H9 (cell line): ENCODE measurements at regions not wholly inside any gene's neighbourhood (a gene's known extent, or its start where the extent isn't known, plus 50 kb on each side); places are given as distances from the start of the nearest gene placed in this dataset.

Experiments
- DNase-seq: peaks from one replicate; pipeline ENCODE4 v3.0.0-alpha.2; 2017
- H2AFZ ChIP-seq: one replicate; pipeline ENCODE4 v1.6.1; 2013; ENCODE audit warnings: mild to moderate bottlenecking, low read length, control low read depth, moderate library complexity
- H2AK5ac ChIP-seq: 2 replicates; pipeline ENCODE4 v1.6.1; 2013; ENCODE audit warnings: low read length, control low read depth, mixed read lengths; ENCODE audit not compliant: insufficient read length
- H2BK120ac ChIP-seq: one replicate; pipeline ENCODE4 v1.6.1; 2013; ENCODE audit warnings: low read depth, mild to moderate bottlenecking, low read length, control low read depth, inconsistent platforms; ENCODE audit not compliant: poor library complexity, severe bottlenecking
- H2BK12ac ChIP-seq: 2 replicates; pipeline ENCODE4 v1.6.1; 2013; ENCODE audit warnings: low read length, control low read depth, mixed read lengths, low read depth; ENCODE audit not compliant: insufficient read length
- H2BK15ac ChIP-seq: 2 replicates; pipeline ENCODE4 v1.6.1; 2013; ENCODE audit warnings: low read depth, low read length, control low read depth
- H2BK20ac ChIP-seq: one replicate; pipeline ENCODE4 v1.6.1; 2013; ENCODE audit warnings: low read depth, mild to moderate bottlenecking, low read length, control low read depth, inconsistent platforms; ENCODE audit not compliant: poor library complexity, severe bottlenecking
- H2BK5ac ChIP-seq: 2 replicates; pipeline ENCODE4 v1.6.1; 2013; ENCODE audit warnings: low read length, control low read depth, mixed read lengths; ENCODE audit not compliant: insufficient read length
- H3K14ac ChIP-seq: 2 replicates; pipeline ENCODE4 v1.6.1; 2013; ENCODE audit warnings: low read length, control low read depth; ENCODE audit not compliant: insufficient read depth
- H3K18ac ChIP-seq: 2 replicates; pipeline ENCODE4 v1.6.1; 2013; ENCODE audit warnings: low read depth, mild to moderate bottlenecking, mixed read lengths, low read length, control low read depth; ENCODE audit not compliant: insufficient read length
- H3K23ac ChIP-seq: 2 replicates; pipeline ENCODE4 v1.6.1; 2013; ENCODE audit warnings: low read length, control low read depth, mixed read lengths, low read depth; ENCODE audit not compliant: insufficient read length
- H3K23me2 ChIP-seq: 2 replicates; pipeline ENCODE4 v1.6.1; 2013; ENCODE audit warnings: low read depth, mild to moderate bottlenecking, mixed read lengths, low read length, control low read depth; ENCODE audit not compliant: insufficient read length, poor library complexity, severe bottlenecking
- H3K27ac ChIP-seq: 2 replicates; pipeline ENCODE4 v1.5.1; 2013; ENCODE audit warnings: low read length, control low read depth, mixed read lengths, low read depth; ENCODE audit not compliant: insufficient read length
- H3K27me3 ChIP-seq: 2 replicates; pipeline ENCODE4 v1.6.1; 2013; ENCODE audit warnings: low read length, control low read depth, inconsistent platforms; ENCODE audit not compliant: insufficient read depth
- H3K4ac ChIP-seq: 2 replicates; pipeline ENCODE4 v1.6.1; 2013; ENCODE audit warnings: low read depth, mild to moderate bottlenecking, control low read depth, inconsistent platforms, low read length, moderate library complexity
- H3K4me1 ChIP-seq: 2 replicates; pipeline ENCODE4 v1.6.1; 2013; ENCODE audit warnings: low read length, control low read depth, inconsistent platforms; ENCODE audit not compliant: insufficient read depth
- H3K4me2 ChIP-seq: 2 replicates; pipeline ENCODE4 v1.6.1; 2013; ENCODE audit warnings: low read length, control low read depth, mixed read lengths; ENCODE audit not compliant: insufficient read length, insufficient read depth
- H3K56ac ChIP-seq: 2 replicates; pipeline ENCODE4 v1.6.1; 2013; ENCODE audit warnings: low read depth, mild to moderate bottlenecking, mixed read lengths, low read length, control low read depth; ENCODE audit not compliant: insufficient read length
- H3K79me1 ChIP-seq: 2 replicates; pipeline ENCODE4 v1.6.1; 2013; ENCODE audit warnings: low read depth, mild to moderate bottlenecking, moderate library complexity, low read length, control low read depth, inconsistent platforms; ENCODE audit not compliant: insufficient read depth, poor library complexity, severe bottlenecking
- H3K79me2 ChIP-seq: 2 replicates; pipeline ENCODE4 v1.6.1; 2013; ENCODE audit warnings: low read length, control low read depth, inconsistent platforms; ENCODE audit not compliant: insufficient read depth
- H3K9ac ChIP-seq: 2 replicates; pipeline ENCODE4 v1.6.1; 2013; ENCODE audit warnings: low read length, control low read depth, mixed read lengths; ENCODE audit not compliant: insufficient read length; ENCODE audit errors: extremely low read depth
- H3K9me3 ChIP-seq: one replicate; pipeline ENCODE4 v1.6.1; 2013; ENCODE audit warnings: low read depth, low read length, inconsistent platforms; ENCODE audit not compliant: control insufficient read depth
- H3T11ph ChIP-seq: one replicate; pipeline ENCODE4 v1.6.1; 2013; ENCODE audit warnings: mild to moderate bottlenecking, low read length, control low read depth, inconsistent platforms
- H4K20me1 ChIP-seq: one replicate; pipeline ENCODE4 v1.6.1; 2013; ENCODE audit not compliant: control insufficient read depth, insufficient read length, insufficient read depth
- H4K5ac ChIP-seq: 2 replicates; pipeline ENCODE4 v1.6.1; 2013; ENCODE audit warnings: low read depth, mild to moderate bottlenecking, mixed read lengths, low read length, control low read depth; ENCODE audit not compliant: insufficient read length
- H4K8ac ChIP-seq: replicated peaks from 2 replicates; pipeline ENCODE4 v1.6.1; 2013; ENCODE audit warnings: low read length, control low read depth, mixed read lengths, low read depth; ENCODE audit not compliant: insufficient read length
- H4K91ac ChIP-seq: 2 replicates; pipeline ENCODE4 v1.6.1; 2013; ENCODE audit warnings: low read depth, mild to moderate bottlenecking, moderate library complexity, mixed read lengths, low read length, control low read depth; ENCODE audit not compliant: insufficient read length
- H3K27ac Mint-ChIP-seq, 3 experiments: 2 replicates in 2 of 3; 3 replicates in 1 of 3; pipeline ENCODE4 v1.8.0; 2020 to 2021; ENCODE audit warnings: mixed read lengths in 3 of 3, mild to moderate bottlenecking in 1 of 3, moderate library complexity in 1 of 3
- H3K27me3 Mint-ChIP-seq: 2 replicates; pipeline ENCODE4 v1.8.0; 2021; ENCODE audit warnings: low read depth, mild to moderate bottlenecking, moderate library complexity, mixed read lengths
- H3K36me3 Mint-ChIP-seq, 3 experiments: 2 replicates in 2 of 3; 3 replicates in 1 of 3; pipeline ENCODE4 v1.8.0; 2020 to 2021; ENCODE audit warnings: low read depth in 3 of 3, mixed read lengths in 3 of 3; ENCODE audit not compliant: insufficient read depth in 1 of 3
- H3K4me1 Mint-ChIP-seq, 2 experiments: 2 replicates each; pipeline ENCODE4 v1.8.0; 2020; ENCODE audit warnings: mixed read lengths in 2 of 2
- H3K4me3 Mint-ChIP-seq, 2 experiments: 2 replicates in 1 of 2; 3 replicates in 1 of 2; pipeline ENCODE4 v1.8.0; 2020 to 2021; ENCODE audit warnings: mild to moderate bottlenecking in 2 of 2, mixed read lengths in 2 of 2, moderate library complexity in 1 of 2
- H3K9me3 Mint-ChIP-seq, 2 experiments: 2 replicates in 1 of 2; 3 replicates in 1 of 2; pipeline ENCODE4 v1.8.0; 2020; ENCODE audit warnings: mild to moderate bottlenecking in 2 of 2, mixed read lengths in 2 of 2, moderate library complexity in 1 of 2
- CTCF ChIP-seq: fragments of 200-600 bp; sonication (generic); conservative IDR thresholded peaks from 3 replicates; pipeline ENCODE4 v1.8.0; 2021; ENCODE audit warnings: antibody characterized with exemption, mild to moderate bottlenecking
- WGBS: extraction: QIAGEN DNeasy Blood & Tissue Kit; methylation state at CpG from one replicate; pipeline ENCODE4 v1.1.7; 2013; ENCODE audit warnings: missing lambda C conversion rate, low lambda C conversion rate, mixed read lengths; ENCODE audit not compliant: insufficient read length; ENCODE audit errors: extremely low coverage; 5-methylcytosine and 5-hydroxymethylcytosine counted together

GRCh38 chr1:229047161-229047839 lies 223.6 kb upstream of the RAB4A start:
- H4K8ac ChIP-seq: no peak overlapping the region
- H2BK15ac ChIP-seq: no peak overlapping the region
- no peaks in the 10 kb centered on the region for H3K79me2 ChIP-seq
- H3K36me3 Mint-ChIP-seq: peaks cover 0 to 16% (median 2%) of the 10 kb centered on the region in 3 experiments; a peak in 4 of 7 replicates
- H3K27me3 ChIP-seq: no peaks in the 10 kb centered on the region
- no peak overlapping the region for H2AK5ac ChIP-seq
- peaks cover 4% of the 10 kb centered on the region for H3K23me2 ChIP-seq
- no peak overlapping the region for H2BK5ac ChIP-seq
- DNase-seq: no peak
- no peak overlapping the region for H3K4ac ChIP-seq
- no peak overlapping the region for H3T11ph ChIP-seq
- no peak overlapping the region for H3K4me2 ChIP-seq
- no peak overlapping the region for H3K14ac ChIP-seq
- H3K56ac ChIP-seq: no peak overlapping the region
- H3K23ac ChIP-seq: no peak overlapping the region
- no peak overlapping the region for H2BK120ac ChIP-seq
- no peak overlapping the region for H4K5ac ChIP-seq
- peaks cover 13% of the 10 kb centered on the region; the same call in 1 of the 2 replicates for H3K4me1 ChIP-seq
- H3K27ac Mint-ChIP-seq: no peak overlapping the region; a peak in 1 of 7 replicates
- WGBS: no CpG with 5 or more reads among the region's 8 CpGs
- H4K91ac ChIP-seq: no peak overlapping the region
- H3K27ac ChIP-seq: no peak overlapping the region
- H3K18ac ChIP-seq: no peak overlapping the region
- peaks cover 6 to 13% of the 10 kb centered on the region in 2 experiments for H3K9me3 Mint-ChIP-seq
- H3K9ac ChIP-seq: no peak overlapping the region
- H3K9me3 ChIP-seq: no peaks in the 10 kb centered on the region
- H4K20me1 ChIP-seq: no peaks in the 10 kb centered on the region
- H2AFZ ChIP-seq: no peak overlapping the region
- no peaks in the 10 kb centered on the region for H3K79me1 ChIP-seq
- no peak for TF ChIP-seq CTCF
- peaks cover 9% of the 10 kb centered on the region for H3K27me3 Mint-ChIP-seq
- no peak overlapping the region for H3K4me3 Mint-ChIP-seq
- H2BK12ac ChIP-seq: no peak overlapping the region
- peaks cover 20 to 23% of the 10 kb centered on the region in 2 experiments for H3K4me1 Mint-ChIP-seq
- H2BK20ac ChIP-seq: no peak overlapping the region
